ENCODE measurements at regions not wholly inside any gene's neighbourhood (a gene's known extent, or its start where the extent isn't known, plus 50 kb on each side); places are given as distances from the start of the nearest gene placed in this dataset.

DNA sequence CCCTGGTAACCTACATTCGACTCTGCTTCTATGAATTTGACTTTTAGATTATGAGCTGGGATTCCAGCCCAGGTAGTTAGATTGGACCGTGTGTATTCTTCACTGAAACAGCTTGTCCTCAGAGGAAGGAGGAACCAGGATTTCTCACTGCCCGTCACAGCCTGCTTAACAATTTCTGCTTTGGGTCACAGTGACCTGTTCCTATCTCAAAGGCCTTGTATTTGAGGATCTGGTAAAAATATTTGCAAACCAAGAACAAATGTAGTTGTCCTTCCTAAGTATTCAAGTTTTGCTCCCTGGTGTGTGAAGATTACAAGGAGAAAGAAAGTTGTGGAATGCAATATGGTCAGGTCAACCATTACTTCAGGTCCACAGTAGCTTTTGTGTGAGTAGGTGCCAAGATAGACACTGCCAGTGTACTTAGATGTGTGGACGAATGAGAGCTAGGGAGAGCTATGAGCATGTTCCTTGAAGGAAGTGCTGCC lies 55.1 kb downstream of the KIF4B start:
- no peak for DNase-seq

DNA sequence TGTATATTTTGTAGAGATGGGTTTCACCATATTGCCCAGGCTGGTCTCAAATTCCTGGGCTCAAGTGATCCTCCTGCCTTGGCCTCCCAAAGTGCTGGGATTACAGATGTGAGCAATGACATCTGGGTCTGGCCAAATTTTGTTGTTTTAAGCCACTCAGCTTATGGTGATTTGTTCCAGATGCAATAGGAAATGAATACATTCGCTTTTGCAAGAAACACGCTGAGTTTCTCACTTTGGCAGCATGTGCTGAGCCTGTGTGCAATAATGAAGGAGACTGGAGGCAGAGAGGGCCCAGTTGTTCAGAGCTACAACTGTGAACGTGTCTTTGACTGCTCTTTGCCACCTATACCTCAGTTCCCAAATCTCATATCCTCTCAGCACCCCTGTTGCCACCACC lies 56.4 kb downstream of the KIF4B start:
- no peak for DNase-seq

DNA sequence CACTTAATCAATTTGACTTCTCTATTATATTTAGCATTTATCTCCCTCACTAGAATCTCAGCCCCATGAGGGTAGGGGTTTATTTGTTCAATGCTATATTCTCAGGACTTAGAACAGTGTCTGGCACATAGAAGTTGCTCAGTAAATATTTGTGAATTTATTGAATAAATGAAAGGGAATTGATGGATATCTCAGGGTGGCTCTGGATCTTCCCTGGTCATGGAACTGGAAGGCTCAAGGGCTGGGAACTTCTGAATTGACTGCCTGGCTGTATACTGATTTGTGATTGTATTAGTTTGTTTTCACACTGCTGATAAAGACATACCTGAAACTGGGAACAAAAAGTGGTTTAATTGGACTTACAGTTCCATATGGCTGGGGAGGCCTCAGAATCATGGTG lies 57.2 kb downstream of the KIF4B start:
- no peak for DNase-seq

DNA sequence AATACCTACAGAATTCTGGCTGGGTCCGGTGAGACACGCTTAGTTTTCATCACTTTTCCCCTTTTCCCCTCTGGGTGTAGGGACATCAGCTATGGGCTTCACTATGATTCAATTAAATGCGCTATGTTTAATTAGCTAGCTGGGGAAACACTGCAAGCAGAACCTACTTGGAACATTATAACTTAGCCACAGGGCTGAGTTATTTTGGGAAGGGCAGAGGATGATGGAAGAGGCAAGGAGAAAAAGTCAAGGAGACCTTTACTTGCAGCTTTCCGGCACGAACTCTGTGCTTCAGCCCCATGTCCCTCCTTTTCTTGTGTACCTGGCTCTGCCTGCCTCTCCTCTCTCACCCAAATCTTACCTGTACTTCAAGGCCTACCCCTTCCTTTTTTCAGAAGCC lies 62.8 kb downstream of the KIF4B start:
- DNase-seq, result no peak

DNA sequence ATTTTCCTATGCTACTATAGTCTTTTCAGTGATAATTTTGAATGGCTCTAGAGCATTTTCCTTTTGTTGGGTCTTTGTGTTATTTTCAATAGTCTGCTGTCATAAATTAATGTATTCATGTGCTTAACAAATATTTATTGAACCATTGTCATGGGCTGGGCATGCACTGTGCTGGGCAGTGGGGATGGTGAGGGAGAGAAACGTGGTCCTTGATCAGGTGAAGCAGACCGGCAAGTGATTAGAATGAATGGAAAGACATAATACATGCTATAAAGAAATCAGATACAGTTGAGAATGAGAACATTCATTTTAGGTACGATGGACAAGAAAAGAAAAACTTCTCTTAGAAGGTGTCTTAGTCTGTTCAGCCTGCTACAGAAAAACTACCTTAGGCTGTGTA lies 66.1 kb downstream of the KIF4B start:
- DNase-seq, result no peak

DNA sequence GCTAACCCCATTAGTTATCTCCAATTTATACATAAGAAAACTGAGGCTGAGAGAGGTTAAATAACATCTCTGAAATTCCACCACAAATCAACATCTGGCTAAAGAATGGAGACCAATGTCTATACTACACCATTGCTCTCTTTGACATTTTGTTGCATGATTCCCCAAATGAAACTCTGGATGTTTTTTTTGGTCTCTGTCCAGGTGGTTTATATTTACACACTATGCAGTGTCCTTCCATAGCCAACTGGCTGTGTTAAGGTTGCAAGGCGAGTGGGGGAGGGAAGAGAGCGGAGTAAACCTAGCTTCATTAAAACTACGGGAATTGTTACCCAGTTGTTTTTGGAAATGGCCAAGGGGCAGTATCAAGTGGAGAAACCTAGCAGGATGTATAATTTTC lies 67.2 kb downstream of the KIF4B start:
- DNase-seq, result no peak

DNA sequence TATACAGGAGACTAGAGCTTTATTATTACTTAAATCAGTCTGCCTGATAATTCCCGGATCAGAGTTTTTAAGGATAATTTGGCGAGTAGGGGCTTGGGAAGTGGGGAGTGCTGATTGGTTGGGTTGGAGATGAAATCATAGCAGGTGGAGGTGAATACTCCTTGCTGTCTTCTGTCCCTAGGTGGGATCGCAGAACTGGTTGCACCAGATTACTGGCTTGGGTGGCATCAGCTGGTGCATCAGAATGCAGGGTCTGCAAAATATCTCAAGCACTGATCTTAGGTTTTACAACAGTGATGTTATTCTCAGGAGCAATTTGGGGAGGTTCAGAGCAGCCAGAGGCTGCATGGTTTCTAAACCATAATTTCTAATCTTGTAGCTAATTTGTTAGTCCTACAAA lies 68.1 kb downstream of the KIF4B start:
- no peak for DNase-seq

DNA sequence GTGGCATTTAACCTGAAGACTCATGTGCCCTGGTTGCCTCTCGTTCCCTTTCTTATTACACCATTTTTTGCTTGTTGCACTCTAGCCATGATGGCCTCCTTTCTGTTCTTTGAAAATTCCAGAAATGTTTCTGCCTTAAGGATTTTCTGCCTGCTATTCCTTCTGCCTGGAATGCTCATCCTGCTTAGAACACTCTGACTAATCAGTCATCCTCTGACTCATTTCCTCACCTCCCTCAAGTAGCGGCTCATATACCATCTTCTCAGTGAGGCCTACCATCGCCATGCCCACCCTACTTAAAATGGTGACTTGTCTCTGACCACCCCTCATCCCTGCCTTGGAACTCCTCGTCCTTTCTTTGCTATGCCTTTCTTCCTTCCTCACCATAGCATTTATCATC lies 68.8 kb downstream of the KIF4B start:
- DNase-seq, result no peak

DNA sequence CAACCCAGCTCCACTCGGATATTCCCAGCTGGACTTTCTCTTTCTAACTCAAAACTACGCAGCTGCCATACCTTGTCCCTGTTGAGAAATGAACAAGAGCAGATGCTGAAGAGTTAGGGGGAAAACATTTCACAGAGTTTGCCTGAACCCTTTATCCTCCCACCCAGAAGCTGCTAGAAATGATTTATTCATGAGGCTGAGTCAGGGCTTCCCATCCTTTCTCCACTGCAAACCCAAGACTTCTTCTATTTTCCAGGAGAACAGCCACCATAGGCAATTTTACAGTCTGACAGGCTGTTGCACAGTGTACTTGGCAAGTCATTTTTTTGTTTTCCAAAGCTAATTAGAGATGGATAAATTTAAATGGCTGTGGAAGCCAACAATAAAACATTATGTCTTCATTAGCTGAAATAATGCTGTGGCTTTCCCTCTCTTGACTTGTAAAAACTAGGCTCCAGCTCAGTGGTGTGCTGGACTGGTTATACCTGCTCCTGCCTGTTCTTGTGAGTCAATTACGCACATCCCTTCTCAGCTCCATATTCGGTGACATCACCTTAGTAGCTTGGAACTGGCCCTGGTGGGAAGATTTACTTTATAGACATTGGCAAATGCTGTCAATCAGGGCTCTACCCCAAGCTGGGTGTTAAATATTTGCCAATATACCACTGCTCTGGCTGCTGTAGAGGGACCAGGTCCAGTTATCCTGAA lies 71.9 kb downstream of the KIF4B start:
- DNase-seq, result no peak

DNA sequence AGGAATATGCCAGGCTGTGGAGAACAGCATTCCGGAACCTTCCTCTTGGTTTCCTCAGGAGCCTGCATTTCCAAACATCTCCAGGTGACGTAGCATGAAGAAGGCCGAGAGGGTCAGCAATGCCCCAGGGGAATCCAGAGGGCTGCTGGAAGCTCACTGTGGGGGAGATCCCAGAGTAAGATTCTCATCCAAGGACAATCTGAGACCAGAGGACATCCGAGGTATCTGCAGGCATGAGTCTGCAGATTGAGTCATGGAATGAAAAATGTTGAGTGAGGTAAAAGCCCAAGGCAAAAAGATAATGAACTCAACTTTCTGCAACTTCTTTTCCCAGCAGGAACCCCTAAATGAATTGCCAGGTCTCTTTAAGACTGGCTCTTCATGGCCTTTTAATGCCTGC lies 73.5 kb downstream of the KIF4B start:
- no peak for DNase-seq

DNA sequence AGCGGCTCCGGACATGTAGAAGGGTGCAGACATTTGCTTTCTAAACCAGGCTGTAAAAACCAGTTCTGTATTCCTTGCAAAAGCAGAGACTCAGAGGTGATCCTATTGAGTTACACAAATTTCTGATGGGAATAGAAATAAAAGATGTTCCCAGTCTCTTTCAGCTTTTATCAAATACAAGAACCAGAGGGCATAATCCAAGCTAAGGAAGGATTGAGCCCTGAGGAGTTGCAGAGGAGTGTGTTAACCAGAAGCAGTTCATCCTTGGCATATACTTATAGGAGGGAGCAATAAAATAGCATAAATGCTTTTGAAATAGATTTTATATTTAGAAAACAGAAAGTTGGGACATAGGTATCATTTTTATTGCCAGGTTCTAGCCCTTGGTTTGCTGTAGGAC lies 75.3 kb downstream of the KIF4B start:
- no peak for DNase-seq

DNA sequence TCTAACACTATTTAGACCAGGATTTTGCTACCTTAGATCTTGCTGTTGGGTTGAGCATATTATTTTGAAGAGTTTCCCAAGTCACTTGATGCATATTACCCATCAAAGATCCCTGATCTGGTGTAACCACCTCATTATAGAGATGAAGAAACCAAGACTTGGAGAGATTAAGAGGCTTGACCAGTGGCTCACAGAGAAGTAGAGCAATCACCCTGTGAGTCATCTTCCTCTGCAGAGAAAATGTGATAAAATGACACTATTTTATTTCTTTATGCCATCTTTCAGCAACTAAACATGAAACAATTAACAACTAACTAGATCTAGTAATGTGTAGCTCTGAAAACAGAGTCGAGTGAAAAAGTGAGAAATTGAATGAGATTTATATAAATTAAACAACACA lies 76.1 kb downstream of the KIF4B start:
- DNase-seq, result no peak

DNA sequence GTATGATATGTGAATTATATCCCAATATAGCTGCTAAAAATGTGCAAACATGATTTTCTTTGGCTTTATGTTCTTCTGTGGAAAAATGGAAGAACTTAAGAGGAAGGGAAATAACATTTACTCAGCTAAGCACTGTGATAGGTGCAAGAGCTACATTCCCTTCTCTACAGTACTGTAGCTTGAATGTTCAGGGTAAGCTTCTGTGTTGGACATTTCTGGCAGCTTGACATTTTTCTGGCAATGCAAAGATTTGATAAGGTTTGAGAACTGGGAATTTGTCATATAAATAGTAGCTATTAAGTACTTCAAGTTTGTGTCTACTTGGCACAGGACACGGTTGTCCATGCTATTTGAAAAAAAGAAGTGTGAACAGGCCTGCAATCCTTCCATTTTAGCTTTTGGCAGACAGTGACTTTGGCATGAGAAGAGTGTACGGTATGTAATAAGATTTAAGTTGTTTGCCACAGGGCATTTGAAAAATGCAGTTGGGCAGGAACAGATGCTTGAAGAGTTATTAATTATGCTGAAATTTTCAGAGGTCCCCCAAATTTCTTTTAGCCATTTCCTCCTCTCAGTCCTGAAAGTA lies 77.6 kb downstream of the KIF4B start:
- no peak for DNase-seq

DNA sequence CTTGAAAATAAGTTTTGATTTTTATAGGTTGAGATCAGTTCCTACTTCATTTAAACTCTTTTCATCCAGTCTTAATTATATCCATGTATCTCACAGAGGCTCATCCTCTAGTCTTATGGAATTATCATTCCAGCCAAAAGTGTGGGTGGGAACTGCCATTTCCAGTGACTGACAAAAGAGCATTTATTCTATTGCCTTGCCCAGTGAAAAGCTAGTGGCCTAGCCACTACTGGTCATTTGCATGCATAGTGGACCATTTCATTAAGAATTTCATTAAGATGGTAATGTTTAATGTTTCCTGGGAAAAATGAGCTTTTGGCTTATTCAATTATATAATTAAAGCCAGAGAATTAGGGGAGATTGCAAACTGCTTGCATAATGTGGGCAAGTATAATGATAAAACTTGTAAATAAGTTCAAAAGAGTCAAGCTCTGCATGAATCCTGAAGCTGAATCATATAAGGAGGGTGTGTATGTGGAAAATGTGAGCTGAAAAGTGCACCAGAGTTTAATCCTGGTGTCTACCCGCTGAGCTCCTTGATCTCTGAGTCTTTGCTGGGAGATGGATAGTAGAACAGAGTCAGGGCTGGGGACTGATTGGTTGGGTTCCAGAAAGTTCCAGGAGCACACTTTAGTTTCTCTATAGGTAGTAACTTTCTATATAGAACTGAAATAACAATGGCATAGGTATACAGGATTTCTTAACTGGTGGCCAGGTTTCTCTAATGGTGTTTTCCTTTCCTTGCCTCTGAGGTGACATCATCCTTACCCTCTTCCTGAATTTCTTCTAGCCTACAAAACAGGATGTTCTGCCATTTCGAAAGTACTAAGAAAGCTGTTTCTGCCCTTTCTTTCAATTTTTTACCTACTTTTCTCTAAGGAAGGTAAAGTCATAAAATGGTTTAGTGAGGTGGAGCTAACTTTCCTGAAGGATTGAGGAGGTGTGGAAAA lies 78.5 kb downstream of the KIF4B start:
- DNase-seq, result peak; percentile 13 to 16

DNA sequence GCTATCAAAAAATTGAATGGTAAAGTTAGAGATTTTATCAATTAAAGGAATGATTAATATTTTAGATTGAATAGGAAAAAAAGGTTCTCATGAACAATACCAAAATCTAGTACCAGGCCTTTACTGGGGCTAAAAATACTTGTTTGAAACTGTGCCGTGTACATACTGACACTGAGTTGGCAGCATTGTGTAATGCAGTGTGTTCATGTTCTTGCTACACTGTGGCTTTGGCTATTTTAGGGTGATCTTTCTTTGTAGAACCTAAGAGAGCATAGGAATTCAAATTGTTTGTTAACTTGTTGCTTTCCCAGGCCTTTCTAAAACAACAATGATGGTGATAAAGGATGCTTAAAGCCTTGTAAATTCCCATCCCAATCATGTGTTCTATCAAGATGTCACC lies 80.9 kb downstream of the KIF4B start:
- no peak for DNase-seq

DNA sequence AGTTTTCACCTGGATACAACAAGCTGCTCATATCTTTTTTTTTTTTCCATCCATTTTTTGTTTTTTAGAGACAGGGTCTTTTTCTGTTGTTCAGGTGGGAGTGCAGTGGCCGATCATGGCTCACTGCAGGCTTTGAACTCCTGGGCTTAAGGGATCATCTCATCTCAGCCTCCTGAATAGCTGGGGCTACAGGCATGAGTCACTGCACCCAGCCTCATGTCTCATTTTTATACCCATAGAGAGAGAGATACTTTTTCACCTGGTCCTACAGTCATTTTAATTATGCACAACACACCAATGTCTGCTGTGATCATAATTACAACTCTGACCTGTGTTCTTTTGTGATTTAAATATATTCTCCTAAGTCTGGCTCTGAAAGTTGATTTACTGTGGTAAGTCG lies 84.4 kb downstream of the KIF4B start:
- no peak for DNase-seq

DNA sequence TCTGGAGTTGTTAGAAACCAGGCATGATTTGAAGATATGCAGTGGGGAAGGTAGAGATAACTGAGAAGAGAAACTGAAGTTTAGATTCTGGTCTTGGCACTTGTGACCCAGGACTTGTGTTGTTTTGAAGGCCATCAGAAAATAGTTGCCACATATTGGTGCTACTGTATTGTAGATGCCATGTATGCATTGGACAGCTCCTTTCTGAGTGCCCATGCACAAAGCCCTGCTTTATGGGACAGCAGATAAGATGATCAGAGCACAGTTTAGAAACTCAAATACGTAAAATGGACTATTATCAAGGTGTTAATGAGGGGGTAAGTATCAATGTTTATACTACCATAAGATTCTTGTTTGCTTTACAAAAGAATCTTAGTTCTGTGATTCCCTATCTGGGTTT lies 84.9 kb downstream of the KIF4B start:
- no peak for DNase-seq

DNA sequence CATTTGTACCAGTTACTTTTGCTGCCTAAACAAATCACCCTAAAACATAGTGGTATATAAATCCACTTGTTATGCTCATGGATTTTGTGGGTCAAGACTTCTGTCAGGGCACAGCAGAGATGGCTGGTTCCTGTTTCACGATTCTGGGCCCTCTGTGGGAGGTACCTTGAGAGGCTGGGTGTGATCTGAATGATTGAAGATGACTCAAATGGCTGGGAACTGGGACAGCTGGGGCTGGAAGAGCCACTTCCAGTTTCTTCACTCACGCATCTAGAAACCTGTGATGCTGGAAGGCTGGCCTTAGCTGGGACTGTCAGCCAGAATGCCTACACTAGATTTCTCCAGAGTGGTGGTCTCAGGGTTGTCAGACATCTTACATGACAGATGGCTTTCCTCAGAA lies 88.1 kb downstream of the KIF4B start:
- no peak for DNase-seq

DNA sequence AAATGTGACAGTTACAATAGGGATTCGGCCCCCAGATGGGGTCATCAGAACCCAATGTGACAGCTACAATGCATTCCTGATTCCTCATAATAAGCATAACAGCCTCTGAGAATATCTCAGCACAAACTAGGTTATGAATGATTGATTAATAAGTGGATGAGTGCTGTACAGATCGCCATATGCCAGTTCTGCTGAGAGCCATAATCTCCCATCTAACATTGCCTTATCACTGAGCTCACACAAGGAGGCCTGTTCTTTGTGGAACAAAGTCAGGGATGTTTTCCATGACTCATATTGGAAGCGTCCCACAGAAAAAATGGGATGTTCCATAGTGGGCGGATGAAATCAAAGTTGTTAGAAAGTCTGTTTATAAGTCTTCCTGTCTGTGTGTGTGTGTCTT lies 89.6 kb downstream of the KIF4B start:
- no peak for DNase-seq

DNA sequence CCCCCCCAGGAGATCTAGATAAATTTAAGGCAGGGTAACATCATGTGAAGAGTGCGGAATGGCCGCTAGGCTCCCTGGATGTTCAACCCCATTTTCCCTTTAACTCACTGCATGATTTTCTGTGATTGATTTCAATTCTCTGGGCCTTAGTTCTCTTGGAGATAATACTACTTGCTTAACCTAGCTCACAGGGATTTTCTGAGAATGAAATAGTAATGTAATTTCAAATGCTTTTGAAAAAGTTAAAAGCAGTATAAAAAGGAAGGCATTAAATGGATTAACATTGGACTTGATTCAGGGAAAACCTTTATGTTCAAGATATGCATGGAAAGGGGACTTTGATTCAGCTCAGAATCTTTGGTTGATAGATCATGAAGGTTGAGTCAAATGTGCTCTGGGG lies 90.9 kb downstream of the KIF4B start:
- DNase-seq, result no peak

DNA sequence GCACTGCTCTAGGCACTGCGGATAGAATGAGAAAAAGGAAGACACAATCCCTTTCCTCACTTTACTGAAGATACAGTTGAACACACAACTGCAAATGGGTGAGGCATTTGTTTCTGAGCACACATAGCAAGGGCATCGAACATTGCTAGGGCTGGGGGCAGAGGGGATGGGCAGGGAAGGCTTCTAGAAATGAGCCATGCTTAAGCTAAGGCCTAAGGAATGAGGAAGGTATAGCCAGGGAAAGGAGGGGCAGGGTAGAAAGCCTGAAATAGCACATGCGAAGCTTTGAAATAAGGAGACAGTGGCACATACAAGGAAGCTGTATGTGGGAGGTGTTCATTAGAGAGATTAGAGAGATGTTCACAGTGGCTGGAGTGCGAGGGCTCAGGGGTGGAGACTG lies 92.7 kb downstream of the KIF4B start:
- no peak for DNase-seq

DNA sequence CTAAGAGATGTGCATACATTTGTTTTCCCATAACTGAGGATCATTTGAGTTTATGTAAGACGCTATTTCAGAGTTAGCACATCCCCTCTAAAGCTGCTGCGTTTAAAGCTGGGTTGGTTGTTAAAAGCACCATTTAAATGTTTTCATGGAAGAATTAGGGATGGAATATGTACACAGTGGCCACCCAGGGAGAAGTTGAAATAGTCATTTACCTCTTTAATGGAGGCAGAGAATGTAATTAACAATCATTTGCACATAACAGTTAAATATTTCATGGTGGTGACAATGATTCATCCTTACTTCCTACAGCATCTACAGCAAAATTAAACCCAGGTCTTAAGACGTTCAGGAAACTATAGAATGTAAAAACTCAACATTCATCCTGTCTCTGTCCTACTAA lies 100.3 kb downstream of the KIF4B start:
- no peak for DNase-seq

DNA sequence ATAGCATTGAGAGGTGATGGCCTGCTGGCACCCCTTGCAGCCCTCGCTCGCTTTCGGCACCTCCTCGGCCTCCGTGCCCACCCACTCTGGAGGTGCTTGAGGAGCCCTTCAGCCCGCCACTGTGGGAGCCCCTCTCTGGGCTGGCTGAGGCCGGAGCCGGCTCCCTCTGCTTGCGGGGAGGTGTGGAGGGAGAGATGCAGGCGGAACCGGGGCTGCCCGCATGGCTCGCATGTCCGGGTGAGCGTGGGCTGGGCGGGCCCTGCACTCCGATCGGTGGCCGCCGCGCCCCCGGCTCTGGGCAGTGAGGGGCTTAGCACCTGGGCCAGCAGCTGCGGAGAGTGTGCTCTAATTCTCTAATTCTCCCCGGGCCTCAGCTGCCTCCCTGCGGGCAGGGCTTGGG lies 101.1 kb downstream of the KIF4B start:
- no peak for DNase-seq

Measured in AML-193 (cell line).